ENCODE measurements at regions not wholly inside any gene's neighbourhood (a gene's known extent, or its start where the extent isn't known, plus 50 kb on each side); places are given as distances from the start of the nearest gene placed in this dataset.

GRCh38 chr10:23581906-23582450 is 143.1 kb downstream of the OTUD1 start:
- in situ Hi-C loops (cut with MboI): no loop called here
- Histone ChIP-seq H3K4me2 (ENCODE audit: control insufficient read depth, insufficient read depth) (no peak overlapping the region), H3K36me3 (ENCODE audit: control insufficient read depth in 2 of 2, insufficient read depth in 2 of 2, low read length in 1 of 2) (no peaks in the 10 kb centered on the region), H3K27ac (ENCODE audit: control insufficient read depth, insufficient read depth) (no peak overlapping the region), H2AFZ (ENCODE audit: control insufficient read depth, low read depth, low read length) (no peak overlapping the region), H3K79me2 (ENCODE audit: control insufficient read depth, insufficient read depth, low read length) (no peaks in the 10 kb centered on the region), H3K4me1 (ENCODE audit: control insufficient read depth, insufficient read depth, low read length) (no peaks in the 10 kb centered on the region), H3K9me3 (replicated peaks; ENCODE audit: control insufficient read depth, insufficient read depth, low read length) (no peaks in the 10 kb centered on the region), H3K9ac (ENCODE audit: control insufficient read depth, insufficient read depth, low read length) (no peak overlapping the region), H3K4me3 (no peak overlapping the region), H4K20me1 (ENCODE audit: control insufficient read depth, insufficient read depth) (no peaks in the 10 kb centered on the region), H3K27me3 (replicated peaks in 1 of 2; ENCODE audit: control insufficient read depth in 2 of 2, insufficient read depth in 2 of 2, low read length in 1 of 2) (no peaks in the 10 kb centered on the region)
- BruUV-seq (replicated peaks): no TSS peak
- 20% methylated on average over 2 of the region's 2 CpGs for WGBS (ENCODE audit: insufficient coverage, insufficient replicate concordance, low lambda C conversion rate, missing lambda C conversion rate)
- CTCF ChIA-PET: interaction anchor here (0.6 kb wide), 1 partner anchor 144 kb away, joined by 3 read pairs; no protein-coding TSS in a partner anchor
- TF ChIP-seq EZH2 (IDR thresholded peaks at IDR 0.05; ENCODE audit: borderline replicate concordance, control insufficient read depth, low read depth, low read length) (no peak), BCLAF1 (IDR thresholded peaks at IDR 0.05) (no peak)
- DNase-seq (ENCODE audit: low read depth, low spot score) (no peak), FAIRE-seq (no peak), ATAC-seq (no peak)
- RAD21 ChIA-PET (ENCODE audit: unreplicated experiment): no interaction called here
- POLR2A ChIA-PET: interaction anchor here (0.7 kb wide), 1 partner anchor 12 kb away, joined by 3 read pairs; no protein-coding TSS in a partner anchor
- SMC1A ChIA-PET (ENCODE audit: uncharacterized antibody, unreplicated experiment): no interaction called here
- intact Hi-C loops (cut with micrococcal nuclease; ENCODE audit: unreplicated experiment): no loop called here

GRCh38 chr10:23584396-23584795 is 145.5 kb downstream of the OTUD1 start:
- CTCF ChIA-PET: no interaction called here
- 64% methylated on average over 2 of the region's 2 CpGs for WGBS (ENCODE audit: insufficient coverage, insufficient replicate concordance, low lambda C conversion rate, missing lambda C conversion rate)
- no peaks in the 10 kb centered on the region for H3K79me2 ChIP-seq (ENCODE audit: control insufficient read depth, insufficient read depth, low read length)
- intact Hi-C loops (cut with micrococcal nuclease; ENCODE audit: unreplicated experiment): no loop called here
- no peak overlapping the region for H2AFZ ChIP-seq (ENCODE audit: control insufficient read depth, low read depth, low read length)
- no peaks in the 10 kb centered on the region for H3K36me3 ChIP-seq (ENCODE audit: control insufficient read depth in 2 of 2, insufficient read depth in 2 of 2, low read length in 1 of 2)
- no peaks in the 10 kb centered on the region for H3K4me1 ChIP-seq (ENCODE audit: control insufficient read depth, insufficient read depth, low read length)
- no peak for TF ChIP-seq MEF2A (IDR thresholded peaks at IDR 0.05; ENCODE audit: insufficient read depth, low read depth, low read length)
- no peak for TF ChIP-seq RBBP5 (conservative IDR thresholded peaks at IDR 0.05)
- TF ChIP-seq ZNF274 (IDR thresholded peaks at IDR 0.05; ENCODE audit: insufficient read depth, insufficient read length): no peak
- no peaks in the 10 kb centered on the region for H4K20me1 ChIP-seq (ENCODE audit: control insufficient read depth, insufficient read depth)
- H3K27me3 ChIP-seq (replicated peaks in 1 of 2; ENCODE audit: control insufficient read depth in 2 of 2, insufficient read depth in 2 of 2, low read length in 1 of 2): no peaks in the 10 kb centered on the region
- H3K27ac ChIP-seq (ENCODE audit: control insufficient read depth, insufficient read depth): no peak overlapping the region
- no peak for FAIRE-seq
- BruUV-seq (replicated peaks): no TSS peak
- no peak overlapping the region for H3K4me2 ChIP-seq (ENCODE audit: control insufficient read depth, insufficient read depth)
- SMC1A ChIA-PET (ENCODE audit: uncharacterized antibody, unreplicated experiment): no interaction called here
- POLR2A ChIA-PET: no interaction called here
- RAD21 ChIA-PET (ENCODE audit: unreplicated experiment): no interaction called here
- no peak for DNase-seq (ENCODE audit: low read depth, low spot score)
- no peak overlapping the region for H3K9ac ChIP-seq (ENCODE audit: control insufficient read depth, insufficient read depth, low read length)
- H3K4me3 ChIP-seq: no peak overlapping the region
- H3K9me3 ChIP-seq (replicated peaks; ENCODE audit: control insufficient read depth, insufficient read depth, low read length): no peaks in the 10 kb centered on the region
- ATAC-seq: no peak
- in situ Hi-C loops (cut with MboI): no loop called here

Measured in GM12878 (cell line).